HFFc6 (cell line): ENCODE measurements at regions not wholly inside any gene's neighbourhood (a gene's known extent, or its start where the extent isn't known, plus 50 kb on each side); places are given as distances from the start of the nearest gene placed in this dataset.

ENCODE experiments used
- DNase-seq: peaks from one replicate; pipeline ENCODE4 v3.0.0-alpha.2; 2018
- H3K27ac Mint-ChIP-seq: 2 replicates; pipeline ENCODE4 v1.8.0; 2020; ENCODE audit warnings: mild to moderate bottlenecking, mixed read lengths
- H3K27me3 Mint-ChIP-seq: 2 replicates; pipeline ENCODE4 v1.8.0; 2021; ENCODE audit warnings: mild to moderate bottlenecking, moderate library complexity, mixed read lengths; ENCODE audit not compliant: insufficient read depth
- H3K36me3 Mint-ChIP-seq: 2 replicates; pipeline ENCODE4 v1.8.0; 2021; ENCODE audit warnings: low read depth, mixed read lengths
- H3K4me1 Mint-ChIP-seq: 2 replicates; pipeline ENCODE4 v1.8.0; 2020; ENCODE audit warnings: low read depth, mixed read lengths
- H3K4me3 Mint-ChIP-seq: 2 replicates; pipeline ENCODE4 v1.8.0; 2020; ENCODE audit warnings: mild to moderate bottlenecking, moderate library complexity, mixed read lengths
- H3K9me3 Mint-ChIP-seq: 2 replicates; pipeline ENCODE4 v1.8.0; 2020; ENCODE audit warnings: mild to moderate bottlenecking, mixed read lengths
- TF ChIP-seq, protein P1 (sequence below): fragments of 200-600 bp; sonication (generic); IDR thresholded peaks from 2 replicates; pipeline ENCODE4 v1.5.0; 2021; ENCODE audit warnings: antibody characterized with exemption, mild to moderate bottlenecking

GRCh38 chr18:56379256-56379655 is 259.1 kb downstream of the TXNL1 start:
- Mint-ChIP-seq H3K9me3 (no peaks in the 10 kb centered on the region), H3K27me3 (peaks cover 2% of the 10 kb centered on the region; the same call in 1 of the 2 replicates), H3K4me1 (peaks cover 22% of the 10 kb centered on the region), H3K27ac (peak overlapping the region; percentile 57; the same call in 1 of the 2 replicates), H3K4me3 (peak overlapping the region; percentile 78), H3K36me3 (no peaks in the 10 kb centered on the region)
- DNase-seq, result no peak
- TF ChIP-seq, protein P1, sequence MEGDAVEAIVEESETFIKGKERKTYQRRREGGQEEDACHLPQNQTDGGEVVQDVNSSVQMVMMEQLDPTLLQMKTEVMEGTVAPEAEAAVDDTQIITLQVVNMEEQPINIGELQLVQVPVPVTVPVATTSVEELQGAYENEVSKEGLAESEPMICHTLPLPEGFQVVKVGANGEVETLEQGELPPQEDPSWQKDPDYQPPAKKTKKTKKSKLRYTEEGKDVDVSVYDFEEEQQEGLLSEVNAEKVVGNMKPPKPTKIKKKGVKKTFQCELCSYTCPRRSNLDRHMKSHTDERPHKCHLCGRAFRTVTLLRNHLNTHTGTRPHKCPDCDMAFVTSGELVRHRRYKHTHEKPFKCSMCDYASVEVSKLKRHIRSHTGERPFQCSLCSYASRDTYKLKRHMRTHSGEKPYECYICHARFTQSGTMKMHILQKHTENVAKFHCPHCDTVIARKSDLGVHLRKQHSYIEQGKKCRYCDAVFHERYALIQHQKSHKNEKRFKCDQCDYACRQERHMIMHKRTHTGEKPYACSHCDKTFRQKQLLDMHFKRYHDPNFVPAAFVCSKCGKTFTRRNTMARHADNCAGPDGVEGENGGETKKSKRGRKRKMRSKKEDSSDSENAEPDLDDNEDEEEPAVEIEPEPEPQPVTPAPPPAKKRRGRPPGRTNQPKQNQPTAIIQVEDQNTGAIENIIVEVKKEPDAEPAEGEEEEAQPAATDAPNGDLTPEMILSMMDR, result no peak

DNA sequence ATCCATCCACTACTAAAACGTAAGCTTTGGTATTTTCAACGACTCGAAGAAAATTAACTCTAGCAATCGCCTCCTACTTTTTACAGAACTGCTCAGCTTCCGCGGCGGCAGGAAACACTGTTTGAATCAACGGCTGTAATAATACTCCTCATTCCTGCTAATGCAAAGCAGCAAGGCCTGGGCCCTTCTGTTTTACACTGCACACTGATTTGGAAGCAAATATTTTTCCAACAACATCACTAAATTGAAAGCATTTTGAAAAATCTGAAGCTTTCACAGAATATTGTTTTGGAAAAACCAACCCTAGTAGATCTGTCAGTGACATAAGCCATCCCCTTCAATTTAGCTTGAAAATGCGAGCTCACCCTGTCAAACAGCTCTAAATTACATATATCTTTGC is 261.2 kb downstream of the TXNL1 start:
- Mint-ChIP-seq H3K36me3 (no peaks in the 10 kb centered on the region), H3K27me3 (peaks cover 2% of the 10 kb centered on the region; the same call in 1 of the 2 replicates), H3K4me3 (no peak overlapping the region), H3K4me1 (peaks cover 30% of the 10 kb centered on the region), H3K27ac (no peak overlapping the region), H3K9me3 (no peaks in the 10 kb centered on the region)
- TF ChIP-seq, protein P1, result no peak
- DNase-seq, result no peak

GRCh38 chr18:56374007-56374655 is 264.3 kb downstream of the TXNL1 start:
- Mint-ChIP-seq H3K27me3 (peaks cover 2% of the 10 kb centered on the region; the same call in 1 of the 2 replicates), H3K27ac (peak overlapping the region; percentile 39), H3K36me3 (no peaks in the 10 kb centered on the region)

DNA sequence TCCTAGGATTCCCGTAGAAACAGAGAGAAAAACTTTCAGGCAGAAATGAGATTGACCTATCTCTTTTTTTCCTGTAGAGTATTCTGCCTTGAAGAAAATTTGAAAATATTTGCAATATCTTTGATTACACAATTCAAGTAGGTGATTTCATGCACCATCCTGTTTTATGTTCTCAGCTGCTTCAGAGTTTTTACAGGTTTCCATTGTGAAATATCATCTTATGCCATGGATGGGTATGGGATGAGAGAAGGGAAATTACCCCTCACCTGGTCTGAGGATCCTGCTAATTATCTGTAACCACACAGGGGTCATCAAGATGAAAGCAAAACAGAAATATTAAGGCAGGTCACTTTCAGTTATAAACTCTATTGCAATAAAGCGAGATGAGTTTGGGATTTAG is 264.8 kb downstream of the TXNL1 start:
- Mint-ChIP-seq H3K9me3 (no peaks in the 10 kb centered on the region), H3K27me3 (peaks cover 2% of the 10 kb centered on the region; the same call in 1 of the 2 replicates), H3K4me3 (peak overlapping the region; percentile 58; the same call in 1 of the 2 replicates), H3K36me3 (no peaks in the 10 kb centered on the region), H3K27ac (peak overlapping the region; percentile 39), H3K4me1 (peaks cover 26% of the 10 kb centered on the region)
- TF ChIP-seq, protein P1, result no peak
- DNase-seq, result no peak

More at GRCh38 chr18:56374007-56374655, 264.3 kb downstream of the TXNL1 start:
- H3K9me3 Mint-ChIP-seq, result no peaks in the 10 kb centered on the region
- peak; percentile 16 for DNase-seq
- TF ChIP-seq, protein P1, result no peak
- H3K4me3 Mint-ChIP-seq, result peak overlapping the region; percentile 58
- H3K4me1 Mint-ChIP-seq, result peaks cover 31% of the 10 kb centered on the region

- Mint-ChIP-seq H3K36me3 (no peaks in the 10 kb centered on the region), H3K27ac (no peak overlapping the region), H3K27me3 (no peaks in the 10 kb centered on the region), H3K4me1 (peaks cover 14% of the 10 kb centered on the region; the same call in 1 of the 2 replicates), H3K9me3 (peaks cover 3% of the 10 kb centered on the region; the same call in 1 of the 2 replicates), H3K4me3 (no peak overlapping the region)
- TF ChIP-seq, protein P1, result no peak
- no peak for DNase-seq
These were observed 270.3 kb downstream of the TXNL1 start for GRCh38 chr18:56368066-56368465.
